ENCODE measurements at regions not wholly inside any gene's neighbourhood (a gene's known extent, or its start where the extent isn't known, plus 50 kb on each side); places are given as distances from the start of the nearest gene placed in this dataset.

DNA sequence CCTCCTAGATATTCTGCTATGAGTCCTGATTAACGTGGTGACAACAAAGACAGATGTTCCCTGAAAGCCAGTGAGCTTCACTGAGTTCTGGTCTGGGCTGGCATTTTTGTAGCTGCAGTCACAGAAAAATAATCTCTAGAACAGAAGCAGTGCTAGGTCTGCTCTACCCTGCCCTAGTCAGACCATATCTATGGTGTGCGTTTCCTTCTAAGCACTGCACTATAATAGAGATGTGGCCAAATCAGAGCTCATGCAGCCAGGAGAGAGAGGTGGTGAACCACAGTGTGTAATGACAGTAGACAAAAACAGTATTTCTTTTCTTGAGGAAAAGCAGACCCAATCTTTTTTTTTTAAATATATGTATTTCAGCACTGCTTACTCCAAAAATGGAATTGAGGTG lies 76.3 kb downstream of the CMAS start:
- TF ChIP-seq TCF12 (IDR thresholded peaks at IDR 0.05): no peak
- no peak for TF ChIP-seq JUND (IDR thresholded peaks at IDR 0.05)
- TF ChIP-seq CTCF (IDR thresholded peaks at IDR 0.05): no peak
- TF ChIP-seq RAD21 (IDR thresholded peaks at IDR 0.05; ENCODE audit: low read length): no peak
- TF ChIP-seq EZH2phosphoT487 (IDR thresholded peaks at IDR 0.05; ENCODE audit: borderline replicate concordance, low read depth): no peak
- TF ChIP-seq USF2 (IDR thresholded peaks at IDR 0.05; ENCODE audit: borderline replicate concordance, low read depth, low read length): no peak

Data from SK-N-SH (cell line).